Effector CD4-positive, alpha-beta T cell (primary cell): ENCODE measurements at regions not wholly inside any gene's neighbourhood (a gene's known extent, or its start where the extent isn't known, plus 50 kb on each side); places are given as distances from the start of the nearest gene placed in this dataset.
"Not testable (repeated sequence)": the region's sequence is repeated elsewhere in the genome, so short reads cannot be mapped to it uniquely, and the experiment has no call there.

Experiments
- DNase-seq: peaks from one replicate; pipeline ENCODE4 v3.0.0-alpha.2; 2020

GRCh38 chr1:41978986-41979385 lies 60.3 kb upstream of the HIVEP3 start:
- DNase-seq: no peak

- DNase-seq: no peak
These were observed 58.6 kb upstream of the HIVEP3 start for GRCh38 chr1:41977326-41977725.

GRCh38 chr1:41976671-41977070 lies 57.9 kb upstream of the HIVEP3 start:
- no peak for DNase-seq

GRCh38 chr1:41975850-41976569 lies 57.3 kb upstream of the HIVEP3 start:
- DNase-seq: no peak

GRCh38 chr1:41975121-41975520 lies 56.4 kb upstream of the HIVEP3 start:
- DNase-seq: no peak

- not testable (repeated sequence) for DNase-seq
These were observed 49.8 kb upstream of the HIVEP3 start for GRCh38 chr1:41968557-41968956.
